NCI-H1105 treated with DMSO at 0.1 percent for 48 hours (cell line): ENCODE measurements at regions not wholly inside any gene's neighbourhood (a gene's known extent, or its start where the extent isn't known, plus 50 kb on each side); places are given as distances from the start of the nearest gene placed in this dataset.
"Not testable (repeated sequence)": the region's sequence is repeated elsewhere in the genome, so short reads cannot be mapped to it uniquely, and the experiment has no call there.

Experiments
- DNase-seq: peaks from one replicate; lab custom pipeline; 2025; lab: John Stamatoyannopoulos, UW

GRCh38 chr10:42533866-42534265 lies 104.5 kb downstream of the ZNF33B start:
- not testable (repeated sequence) for DNase-seq

- no peak for DNase-seq
Measured at GRCh38 chr10:42532996-42533395, 105.4 kb downstream of the ZNF33B start.

GRCh38 chr10:42523098-42523497 lies 115.3 kb downstream of the ZNF33B start:
- DNase-seq, result no peak

GRCh38 chr10:42519761-42520460 lies 118.5 kb downstream of the ZNF33B start:
- no peak for DNase-seq

- no peak for DNase-seq
Measured at GRCh38 chr10:42519079-42519478, 119.3 kb downstream of the ZNF33B start.

- no peak for DNase-seq
Measured at GRCh38 chr10:42513921-42514320, 124.4 kb downstream of the ZNF33B start.

GRCh38 chr10:42491801-42492200 lies 146.6 kb downstream of the ZNF33B start:
- no peak for DNase-seq

- no peak for DNase-seq
Measured at GRCh38 chr10:42491001-42491592, 147.3 kb downstream of the ZNF33B start.

- DNase-seq, result no peak
Measured at GRCh38 chr10:42490368-42490767, 148.0 kb downstream of the ZNF33B start.

GRCh38 chr10:42488416-42488815 lies 150.0 kb downstream of the ZNF33B start:
- DNase-seq, result no peak

- DNase-seq, result no peak
Measured at GRCh38 chr10:42482411-42482810, 156.0 kb downstream of the ZNF33B start.

GRCh38 chr10:42479057-42479456 lies 159.3 kb downstream of the ZNF33B start:
- no peak for DNase-seq

GRCh38 chr10:42477170-42477569 lies 161.2 kb downstream of the ZNF33B start:
- DNase-seq, result no peak

GRCh38 chr10:42476101-42476500 lies 162.3 kb downstream of the ZNF33B start:
- DNase-seq, result no peak

GRCh38 chr10:42475168-42476098 lies 162.9 kb downstream of the ZNF33B start:
- peak; percentile 1 for DNase-seq

GRCh38 chr10:42454313-42454712 lies 184.1 kb downstream of the ZNF33B start:
- DNase-seq, result no peak

GRCh38 chr10:42431095-42431494 lies 207.3 kb downstream of the ZNF33B start:
- no peak for DNase-seq

GRCh38 chr10:42428534-42428933 lies 209.8 kb downstream of the ZNF33B start:
- no peak for DNase-seq

GRCh38 chr10:42422911-42423310 lies 215.5 kb downstream of the ZNF33B start:
- no peak for DNase-seq

GRCh38 chr10:42421812-42422211 lies 216.6 kb downstream of the ZNF33B start:
- no peak for DNase-seq

GRCh38 chr10:42419789-42420188 lies 218.6 kb downstream of the ZNF33B start:
- no peak for DNase-seq

GRCh38 chr10:42380926-42381547 lies 257.3 kb downstream of the ZNF33B start:
- DNase-seq, result no peak
